GM23338 (cell line): ENCODE measurements at regions not wholly inside any gene's neighbourhood (a gene's known extent, or its start where the extent isn't known, plus 50 kb on each side); places are given as distances from the start of the nearest gene placed in this dataset.

ENCODE experiments used
- ATAC-seq: fragments of 200-7000 bp; cut with Tn5 transposase; 3 replicates; pipeline ENCODE4 v1.9.1; 2020
- DNase-seq: peaks from one replicate; pipeline ENCODE4 v3.0.0-alpha.2; 2015; ENCODE audit warnings: low spot score
- H2AFZ ChIP-seq: fragments of 200-600 bp; sonication (generic); 2 replicates; pipeline ENCODE4 v1.8.0; 2016; ENCODE audit warnings: antibody characterized with exemption, mild to moderate bottlenecking, moderate library complexity
- H3F3A ChIP-seq: fragments of 200-600 bp; sonication (generic); replicated peaks from 2 replicates; pipeline ENCODE4 v1.8.0; 2017; ENCODE audit warnings: antibody characterized with exemption, mixed run types, low read depth
- H3K27ac ChIP-seq: fragments of 200-600 bp; sonication (generic); 2 replicates; pipeline ENCODE4 v1.6.1; 2016; ENCODE audit warnings: low read depth
- H3K27me3 ChIP-seq: fragments of 200-600 bp; sonication (generic); 2 replicates; pipeline ENCODE4 v1.8.0; 2016; ENCODE audit warnings: mild to moderate bottlenecking, mixed run types, moderate library complexity; ENCODE audit not compliant: insufficient read depth
- H3K36me3 ChIP-seq: fragments of 200-600 bp; sonication (generic); 2 replicates; pipeline ENCODE4 v1.8.0; 2016; ENCODE audit warnings: mild to moderate bottlenecking; ENCODE audit not compliant: insufficient read depth
- H3K4me1 ChIP-seq: fragments of 200-600 bp; sonication (generic); 2 replicates; pipeline ENCODE4 v1.8.0; 2016; ENCODE audit warnings: mild to moderate bottlenecking, moderate library complexity; ENCODE audit not compliant: insufficient read depth
- H3K4me2 ChIP-seq: fragments of 200-600 bp; sonication (generic); 2 replicates; pipeline ENCODE4 v1.7.1; 2017; ENCODE audit warnings: mixed run types
- H3K4me3 ChIP-seq: fragments of 200-600 bp; sonication (generic); 2 replicates; pipeline ENCODE4 v1.6.1; 2016; ENCODE audit warnings: mixed run types
- H3K79me2 ChIP-seq: fragments of 200-600 bp; sonication (generic); replicated peaks from 2 replicates; pipeline ENCODE4 v1.8.0; 2017; ENCODE audit warnings: mild to moderate bottlenecking; ENCODE audit not compliant: insufficient read depth
- H3K9me2 ChIP-seq: fragments of 200-600 bp; sonication (generic); 2 replicates; pipeline ENCODE4 v1.8.0; 2017; ENCODE audit not compliant: insufficient read depth
- H4K20me1 ChIP-seq: fragments of 200-600 bp; sonication (generic); replicated peaks from 2 replicates; pipeline ENCODE4 v1.8.0; 2017; ENCODE audit warnings: mild to moderate bottlenecking; ENCODE audit not compliant: insufficient read depth
- H3K27ac Mint-ChIP-seq: 2 replicates; pipeline ENCODE4 v1.8.0; 2020; ENCODE audit warnings: inconsistent platforms, mild to moderate bottlenecking, moderate library complexity, mixed read lengths
- H3K27me3 Mint-ChIP-seq: 3 replicates; pipeline ENCODE4 v1.8.0; 2022; ENCODE audit warnings: low read depth, mild to moderate bottlenecking, moderate library complexity, mixed read lengths, inconsistent platforms; ENCODE audit not compliant: insufficient read depth, poor library complexity
- H3K36me3 Mint-ChIP-seq: 3 replicates; pipeline ENCODE4 v1.8.0; 2021; ENCODE audit warnings: low read depth, mild to moderate bottlenecking, inconsistent platforms, moderate library complexity, mixed read lengths
- H3K4me1 Mint-ChIP-seq: 3 replicates; pipeline ENCODE4 v1.8.0; 2020; ENCODE audit warnings: mild to moderate bottlenecking, inconsistent platforms, mixed read lengths
- H3K4me3 Mint-ChIP-seq: 3 replicates; pipeline ENCODE4 v1.8.0; 2021; ENCODE audit warnings: moderate library complexity, mild to moderate bottlenecking, inconsistent platforms, mixed read lengths
- H3K9me3 Mint-ChIP-seq: 3 replicates; pipeline ENCODE4 v1.8.0; 2020; ENCODE audit warnings: moderate library complexity, mild to moderate bottlenecking, inconsistent platforms, mixed read lengths
- CREB1 ChIP-seq: fragments of 250-450 bp; sonication (Bioruptor Pico); IDR thresholded peaks from 2 replicates; pipeline ENCODE4 v1.5.0; 2020; ENCODE audit warnings: low read depth, mild to moderate bottlenecking, moderate library complexity
- ETS1 ChIP-seq: IDR thresholded peaks from 2 replicates; pipeline ENCODE4 v1.6.1; 2016; ENCODE audit warnings: antibody characterized with exemption
- EZH2 ChIP-seq: fragments of 200-600 bp; sonication (generic); IDR thresholded peaks from one replicate; pipeline ENCODE4 v1.8.0; 2017; ENCODE audit warnings: antibody characterized with exemption, mild to moderate bottlenecking, low read depth; ENCODE audit not compliant: unreplicated experiment
- EZH2phosphoT487 ChIP-seq: fragments of 200-600 bp; sonication (generic); IDR thresholded peaks from one replicate; pipeline ENCODE4 v1.8.1; 2018; ENCODE audit warnings: antibody characterized with exemption; ENCODE audit not compliant: unreplicated experiment
- JUNB ChIP-seq: IDR thresholded peaks from one replicate; pipeline ENCODE4 v1.6.1; 2016; ENCODE audit warnings: antibody characterized with exemption; ENCODE audit not compliant: unreplicated experiment
- NANOG ChIP-seq: IDR thresholded peaks from 2 replicates; pipeline ENCODE4 v1.6.1; 2016; ENCODE audit warnings: antibody characterized with exemption, borderline replicate concordance
- POLR2AphosphoS5 ChIP-seq: IDR thresholded peaks from 2 replicates; pipeline ENCODE4 v1.6.1; 2016; ENCODE audit warnings: antibody characterized with exemption, low read depth
- REST ChIP-seq: IDR thresholded peaks from one replicate; pipeline ENCODE4 v1.6.1; 2018; ENCODE audit warnings: antibody characterized with exemption; ENCODE audit not compliant: unreplicated experiment
- STAT1 ChIP-seq: IDR thresholded peaks from one replicate; pipeline ENCODE4 v1.6.1; 2016; ENCODE audit warnings: antibody characterized with exemption; ENCODE audit not compliant: unreplicated experiment
- ZNF114 ChIP-seq: fragments of 250-450 bp; sonication (Bioruptor Pico); IDR thresholded peaks from 2 replicates; pipeline ENCODE4 v1.5.0; 2020; ENCODE audit warnings: mild to moderate bottlenecking, moderate library complexity
- ZNF331 ChIP-seq: fragments of 250-450 bp; sonication (Bioruptor Pico); IDR thresholded peaks from 2 replicates; pipeline ENCODE4 v1.5.0; 2020; ENCODE audit warnings: low read depth, mild to moderate bottlenecking, moderate library complexity
- TF ChIP-seq, protein P1 (sequence below), 2 experiments: fragments of 200-600 bp in 1 of 2; sonication (generic) in 1 of 2; conservative IDR thresholded peaks; 2 replicates each; pipeline versions ENCODE4 v1.5.1 to v1.6.1; 2016 to 2017; ENCODE audit warnings: antibody characterized with exemption in 2 of 2, low read depth in 2 of 2, mild to moderate bottlenecking in 2 of 2, moderate library complexity in 1 of 2
- TF ChIP-seq, protein P2 (sequence below): fragments of 250-450 bp; sonication (Bioruptor Pico); IDR thresholded peaks from 2 replicates; pipeline ENCODE4 v1.5.0; 2020; ENCODE audit warnings: mild to moderate bottlenecking, moderate library complexity

DNA sequence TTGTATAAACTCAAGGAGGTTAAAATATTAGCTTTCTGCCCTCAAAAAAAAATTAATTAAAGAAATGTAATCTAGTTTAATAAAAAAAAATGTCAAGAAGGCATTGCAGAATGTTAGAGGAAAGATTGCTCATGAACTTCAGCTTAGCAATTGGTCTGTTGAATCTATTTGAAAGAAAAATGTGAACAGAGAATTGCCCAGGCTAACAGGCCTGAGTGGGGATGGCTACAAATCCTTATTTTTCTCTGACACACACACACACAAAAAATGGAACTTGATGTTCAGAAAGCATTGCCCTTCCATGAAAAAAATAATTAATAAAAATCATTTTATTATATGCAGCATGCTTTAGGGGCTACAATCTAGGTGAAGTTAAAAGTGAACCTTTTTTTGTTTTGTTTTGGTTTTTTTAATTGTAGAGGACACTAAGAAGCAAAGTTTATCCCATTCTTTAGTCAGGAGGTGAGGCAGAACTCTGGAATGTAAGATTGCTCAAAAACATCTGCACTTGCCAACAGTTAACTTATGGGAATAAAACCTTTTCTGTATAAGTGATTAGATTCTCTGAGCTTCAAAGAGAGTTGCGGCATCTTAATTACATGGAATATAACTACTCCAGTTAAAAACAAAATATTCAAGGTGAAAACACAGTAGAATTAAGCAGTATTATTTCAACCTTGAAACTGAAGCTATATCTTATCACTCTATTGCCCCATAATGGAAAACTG is 658.5 kb upstream of the ADGRL2 start:
- Mint-ChIP-seq H3K27ac (no peak overlapping the region), H3K4me3 (no peak overlapping the region)
- no peak overlapping the region for H3K27ac ChIP-seq

More for the DNA sequence above, 658.5 kb upstream of the ADGRL2 start:
- Histone ChIP-seq H3K4me1 (peaks cover 25% of the 10 kb centered on the region), H2AFZ (no peak overlapping the region), H3K4me3 (no peak overlapping the region), H3K27me3 (no peaks in the 10 kb centered on the region), H3K36me3 (no peaks in the 10 kb centered on the region), H3F3A (no peaks in the 10 kb centered on the region), H4K20me1 (no peaks in the 10 kb centered on the region), H3K79me2 (no peaks in the 10 kb centered on the region), H3K9me2 (peaks cover 3% of the 10 kb centered on the region; the same call in 1 of the 2 replicates), H3K4me2 (no peak overlapping the region)
- TF ChIP-seq ETS1 = no peak
- TF ChIP-seq NANOG = no peak
- no peak for TF ChIP-seq REST
- TF ChIP-seq, protein P1, sequence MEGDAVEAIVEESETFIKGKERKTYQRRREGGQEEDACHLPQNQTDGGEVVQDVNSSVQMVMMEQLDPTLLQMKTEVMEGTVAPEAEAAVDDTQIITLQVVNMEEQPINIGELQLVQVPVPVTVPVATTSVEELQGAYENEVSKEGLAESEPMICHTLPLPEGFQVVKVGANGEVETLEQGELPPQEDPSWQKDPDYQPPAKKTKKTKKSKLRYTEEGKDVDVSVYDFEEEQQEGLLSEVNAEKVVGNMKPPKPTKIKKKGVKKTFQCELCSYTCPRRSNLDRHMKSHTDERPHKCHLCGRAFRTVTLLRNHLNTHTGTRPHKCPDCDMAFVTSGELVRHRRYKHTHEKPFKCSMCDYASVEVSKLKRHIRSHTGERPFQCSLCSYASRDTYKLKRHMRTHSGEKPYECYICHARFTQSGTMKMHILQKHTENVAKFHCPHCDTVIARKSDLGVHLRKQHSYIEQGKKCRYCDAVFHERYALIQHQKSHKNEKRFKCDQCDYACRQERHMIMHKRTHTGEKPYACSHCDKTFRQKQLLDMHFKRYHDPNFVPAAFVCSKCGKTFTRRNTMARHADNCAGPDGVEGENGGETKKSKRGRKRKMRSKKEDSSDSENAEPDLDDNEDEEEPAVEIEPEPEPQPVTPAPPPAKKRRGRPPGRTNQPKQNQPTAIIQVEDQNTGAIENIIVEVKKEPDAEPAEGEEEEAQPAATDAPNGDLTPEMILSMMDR (conservative IDR thresholded peaks at IDR 0.05; ENCODE audit: low read depth in 2 of 2) = no peak
- TF ChIP-seq POLR2AphosphoS5 = no peak
- TF ChIP-seq ZNF331 = no peak
- no peak for TF ChIP-seq JUNB
- TF ChIP-seq, protein P2, sequence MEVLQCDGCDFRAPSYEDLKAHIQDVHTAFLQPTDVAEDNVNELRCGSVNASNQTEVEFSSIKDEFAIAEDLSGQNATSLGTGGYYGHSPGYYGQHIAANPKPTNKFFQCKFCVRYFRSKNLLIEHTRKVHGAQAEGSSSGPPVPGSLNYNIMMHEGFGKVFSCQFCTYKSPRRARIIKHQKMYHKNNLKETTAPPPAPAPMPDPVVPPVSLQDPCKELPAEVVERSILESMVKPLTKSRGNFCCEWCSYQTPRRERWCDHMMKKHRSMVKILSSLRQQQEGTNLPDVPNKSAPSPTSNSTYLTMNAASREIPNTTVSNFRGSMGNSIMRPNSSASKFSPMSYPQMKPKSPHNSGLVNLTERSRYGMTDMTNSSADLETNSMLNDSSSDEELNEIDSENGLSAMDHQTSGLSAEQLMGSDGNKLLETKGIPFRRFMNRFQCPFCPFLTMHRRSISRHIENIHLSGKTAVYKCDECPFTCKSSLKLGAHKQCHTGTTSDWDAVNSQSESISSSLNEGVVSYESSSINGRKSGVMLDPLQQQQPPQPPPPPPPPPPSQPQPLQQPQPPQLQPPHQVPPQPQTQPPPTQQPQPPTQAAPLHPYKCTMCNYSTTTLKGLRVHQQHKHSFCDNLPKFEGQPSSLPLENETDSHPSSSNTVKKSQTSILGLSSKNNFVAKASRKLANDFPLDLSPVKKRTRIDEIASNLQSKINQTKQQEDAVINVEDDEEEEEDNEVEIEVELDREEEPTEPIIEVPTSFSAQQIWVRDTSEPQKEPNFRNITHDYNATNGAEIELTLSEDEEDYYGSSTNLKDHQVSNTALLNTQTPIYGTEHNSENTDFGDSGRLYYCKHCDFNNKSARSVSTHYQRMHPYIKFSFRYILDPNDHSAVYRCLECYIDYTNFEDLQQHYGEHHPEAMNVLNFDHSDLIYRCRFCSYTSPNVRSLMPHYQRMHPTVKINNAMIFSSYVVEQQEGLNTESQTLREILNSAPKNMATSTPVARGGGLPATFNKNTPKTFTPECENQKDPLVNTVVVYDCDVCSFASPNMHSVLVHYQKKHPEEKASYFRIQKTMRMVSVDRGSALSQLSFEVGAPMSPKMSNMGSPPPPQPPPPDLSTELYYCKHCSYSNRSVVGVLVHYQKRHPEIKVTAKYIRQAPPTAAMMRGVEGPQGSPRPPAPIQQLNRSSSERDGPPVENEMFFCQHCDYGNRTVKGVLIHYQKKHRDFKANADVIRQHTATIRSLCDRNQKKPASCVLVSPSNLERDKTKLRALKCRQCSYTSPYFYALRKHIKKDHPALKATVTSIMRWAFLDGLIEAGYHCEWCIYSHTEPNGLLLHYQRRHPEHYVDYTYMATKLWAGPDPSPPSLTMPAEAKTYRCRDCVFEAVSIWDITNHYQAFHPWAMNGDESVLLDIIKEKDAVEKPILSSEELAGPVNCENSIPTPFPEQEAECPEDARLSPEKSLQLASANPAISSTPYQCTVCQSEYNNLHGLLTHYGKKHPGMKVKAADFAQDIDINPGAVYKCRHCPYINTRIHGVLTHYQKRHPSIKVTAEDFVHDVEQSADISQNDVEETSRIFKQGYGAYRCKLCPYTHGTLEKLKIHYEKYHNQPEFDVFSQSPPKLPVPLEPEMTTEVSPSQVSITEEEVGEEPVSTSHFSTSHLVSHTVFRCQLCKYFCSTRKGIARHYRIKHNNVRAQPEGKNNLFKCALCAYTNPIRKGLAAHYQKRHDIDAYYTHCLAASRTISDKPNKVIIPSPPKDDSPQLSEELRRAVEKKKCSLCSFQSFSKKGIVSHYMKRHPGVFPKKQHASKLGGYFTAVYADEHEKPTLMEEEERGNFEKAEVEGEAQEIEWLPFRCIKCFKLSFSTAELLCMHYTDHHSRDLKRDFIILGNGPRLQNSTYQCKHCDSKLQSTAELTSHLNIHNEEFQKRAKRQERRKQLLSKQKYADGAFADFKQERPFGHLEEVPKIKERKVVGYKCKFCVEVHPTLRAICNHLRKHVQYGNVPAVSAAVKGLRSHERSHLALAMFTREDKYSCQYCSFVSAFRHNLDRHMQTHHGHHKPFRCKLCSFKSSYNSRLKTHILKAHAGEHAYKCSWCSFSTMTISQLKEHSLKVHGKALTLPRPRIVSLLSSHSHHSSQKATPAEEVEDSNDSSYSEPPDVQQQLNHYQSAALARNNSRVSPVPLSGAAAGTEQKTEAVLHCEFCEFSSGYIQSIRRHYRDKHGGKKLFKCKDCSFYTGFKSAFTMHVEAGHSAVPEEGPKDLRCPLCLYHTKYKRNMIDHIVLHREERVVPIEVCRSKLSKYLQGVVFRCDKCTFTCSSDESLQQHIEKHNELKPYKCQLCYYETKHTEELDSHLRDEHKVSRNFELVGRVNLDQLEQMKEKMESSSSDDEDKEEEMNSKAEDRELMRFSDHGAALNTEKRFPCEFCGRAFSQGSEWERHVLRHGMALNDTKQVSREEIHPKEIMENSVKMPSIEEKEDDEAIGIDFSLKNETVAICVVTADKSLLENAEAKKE (CRISPR knock-in tag) = no peak
- TF ChIP-seq STAT1 = no peak
- no peak for TF ChIP-seq EZH2phosphoT487
- TF ChIP-seq EZH2 = no peak
- no peak for TF ChIP-seq CREB1 (CRISPR knock-in tag)
- TF ChIP-seq ZNF114 (CRISPR knock-in tag) = no peak
- Mint-ChIP-seq H3K4me1 (peaks cover 19% of the 10 kb centered on the region), H3K9me3 (peaks cover 13% of the 10 kb centered on the region; the same call in 2 of the 3 replicates), H3K27me3 (no peaks in the 10 kb centered on the region), H3K36me3 (peaks cover 11% of the 10 kb centered on the region; the same call in 2 of the 3 replicates)
- DNase-seq = no peak
- ATAC-seq = no peak
